DOHH2 (cell line): ENCODE measurements at regions not wholly inside any gene's neighbourhood (a gene's known extent, or its start where the extent isn't known, plus 50 kb on each side); places are given as distances from the start of the nearest gene placed in this dataset.

Experiments
- EZH2phosphoT487 ChIP-seq: fragments of 200-600 bp; sonication (generic); IDR thresholded peaks from 2 replicates; pipeline ENCODE4 v1.6.1; 2017; ENCODE audit warnings: borderline replicate concordance, mild to moderate bottlenecking, antibody characterized with exemption, low read length, moderate library complexity, mixed read lengths
- TF ChIP-seq, protein P1 (sequence below): fragments of 200-600 bp; sonication (generic); IDR thresholded peaks from one replicate; pipeline ENCODE4 v1.5.1; 2014; ENCODE audit warnings: antibody characterized with exemption, mild to moderate bottlenecking, low read depth, low read length; ENCODE audit not compliant: poor library complexity, severe bottlenecking

DNA sequence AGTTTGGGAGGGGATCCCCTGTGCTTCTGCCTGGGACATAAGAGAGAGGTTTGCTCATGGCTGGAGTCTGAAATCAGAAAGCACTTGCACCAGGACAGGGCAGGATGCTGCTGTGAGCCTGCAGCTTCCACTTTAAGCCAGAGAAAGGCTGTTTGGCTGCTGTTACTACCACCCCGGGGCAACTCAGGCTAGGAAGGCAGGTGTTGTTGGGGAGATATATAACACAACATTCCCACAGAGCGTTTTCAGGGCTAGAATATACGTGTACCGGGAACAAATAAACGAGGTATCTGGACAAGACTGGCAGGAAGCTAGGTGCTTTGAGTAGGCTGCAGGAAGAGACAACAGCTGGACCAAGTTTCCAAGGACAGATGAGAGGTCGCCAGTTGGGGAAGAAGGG lies 313.3 kb upstream of the CCL2 start:
- TF ChIP-seq, protein P1, sequence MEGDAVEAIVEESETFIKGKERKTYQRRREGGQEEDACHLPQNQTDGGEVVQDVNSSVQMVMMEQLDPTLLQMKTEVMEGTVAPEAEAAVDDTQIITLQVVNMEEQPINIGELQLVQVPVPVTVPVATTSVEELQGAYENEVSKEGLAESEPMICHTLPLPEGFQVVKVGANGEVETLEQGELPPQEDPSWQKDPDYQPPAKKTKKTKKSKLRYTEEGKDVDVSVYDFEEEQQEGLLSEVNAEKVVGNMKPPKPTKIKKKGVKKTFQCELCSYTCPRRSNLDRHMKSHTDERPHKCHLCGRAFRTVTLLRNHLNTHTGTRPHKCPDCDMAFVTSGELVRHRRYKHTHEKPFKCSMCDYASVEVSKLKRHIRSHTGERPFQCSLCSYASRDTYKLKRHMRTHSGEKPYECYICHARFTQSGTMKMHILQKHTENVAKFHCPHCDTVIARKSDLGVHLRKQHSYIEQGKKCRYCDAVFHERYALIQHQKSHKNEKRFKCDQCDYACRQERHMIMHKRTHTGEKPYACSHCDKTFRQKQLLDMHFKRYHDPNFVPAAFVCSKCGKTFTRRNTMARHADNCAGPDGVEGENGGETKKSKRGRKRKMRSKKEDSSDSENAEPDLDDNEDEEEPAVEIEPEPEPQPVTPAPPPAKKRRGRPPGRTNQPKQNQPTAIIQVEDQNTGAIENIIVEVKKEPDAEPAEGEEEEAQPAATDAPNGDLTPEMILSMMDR, result no peak
- no peak for TF ChIP-seq EZH2phosphoT487
